ENCODE measurements at regions not wholly inside any gene's neighbourhood (a gene's known extent, or its start where the extent isn't known, plus 50 kb on each side); places are given as distances from the start of the nearest gene placed in this dataset.

- no peak for DNase-seq
Measured at GRCh38 chr17:71315568-71315967, 805.3 kb upstream of the SOX9 start.

DNA sequence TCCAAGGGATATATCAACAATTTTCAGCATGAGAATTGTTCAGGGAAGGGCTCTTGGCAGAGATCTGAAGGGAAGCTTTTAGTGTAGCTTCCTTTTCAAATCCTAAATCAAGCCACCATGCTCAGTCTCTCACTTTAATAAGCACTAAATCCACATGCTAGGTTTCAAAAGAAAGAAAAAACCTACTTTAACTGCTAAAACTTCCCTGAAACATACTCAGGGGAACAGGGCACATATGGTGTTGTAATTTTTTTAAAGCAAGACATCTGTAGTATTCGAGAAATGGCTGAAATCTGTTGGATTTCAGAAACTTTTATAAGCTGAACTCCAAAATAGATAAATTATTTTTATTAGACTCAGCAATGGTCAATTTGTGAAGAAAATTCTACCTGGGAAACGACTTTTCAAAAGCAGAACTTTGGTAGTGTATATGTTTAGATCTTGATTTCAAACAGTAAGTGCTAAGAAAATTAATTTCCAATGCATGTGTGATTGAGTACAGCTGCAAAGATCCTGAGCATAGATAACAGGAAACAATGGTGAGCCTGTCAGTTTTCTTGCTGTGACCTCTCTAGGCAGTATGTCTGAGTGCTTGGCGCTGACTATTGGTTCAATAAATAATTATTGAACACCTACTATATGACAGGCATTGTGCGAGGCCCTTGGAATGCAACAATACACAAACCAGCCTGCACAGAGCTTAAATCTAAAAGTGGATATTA is 804.5 kb upstream of the SOX9 start:
- no peak for DNase-seq

DNA sequence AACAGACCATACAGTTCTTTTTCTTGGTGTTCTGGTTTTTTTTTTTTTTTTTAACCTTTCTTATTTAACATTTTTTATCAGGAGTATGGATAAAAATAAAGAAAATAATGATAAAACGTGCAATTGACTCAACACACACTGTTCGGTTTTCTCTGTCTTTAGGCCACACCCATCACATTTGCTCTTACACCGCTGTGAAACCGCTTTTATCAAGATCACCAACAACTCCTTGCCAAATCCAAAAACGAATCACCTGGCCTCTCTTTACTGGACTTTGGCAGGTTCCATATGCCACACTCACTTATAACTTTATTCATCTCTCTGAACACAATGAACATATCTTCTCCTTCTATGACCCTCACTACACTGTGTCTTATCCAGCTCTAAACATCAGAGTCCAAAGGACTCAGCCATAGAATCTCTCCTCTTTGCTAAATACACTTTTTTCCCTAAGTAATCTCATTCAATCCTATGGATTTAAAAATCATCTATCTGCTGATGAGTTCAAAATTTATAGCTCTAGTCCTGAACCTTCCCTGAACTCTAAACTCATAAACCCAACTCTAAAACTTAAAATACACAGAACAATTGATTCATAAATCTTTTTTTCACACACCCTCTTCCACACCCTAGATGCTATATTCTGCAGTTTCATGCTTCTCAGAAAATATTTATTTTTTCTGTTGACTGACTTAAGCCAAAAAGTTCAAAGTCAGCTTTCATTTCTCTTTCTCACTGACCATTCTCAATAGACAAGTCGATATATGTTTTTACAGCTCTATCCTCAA is 800.6 kb upstream of the SOX9 start:
- DNase-seq = no peak

GRCh38 chr17:71325117-71325516 is 795.7 kb upstream of the SOX9 start:
- DNase-seq = no peak

DNA sequence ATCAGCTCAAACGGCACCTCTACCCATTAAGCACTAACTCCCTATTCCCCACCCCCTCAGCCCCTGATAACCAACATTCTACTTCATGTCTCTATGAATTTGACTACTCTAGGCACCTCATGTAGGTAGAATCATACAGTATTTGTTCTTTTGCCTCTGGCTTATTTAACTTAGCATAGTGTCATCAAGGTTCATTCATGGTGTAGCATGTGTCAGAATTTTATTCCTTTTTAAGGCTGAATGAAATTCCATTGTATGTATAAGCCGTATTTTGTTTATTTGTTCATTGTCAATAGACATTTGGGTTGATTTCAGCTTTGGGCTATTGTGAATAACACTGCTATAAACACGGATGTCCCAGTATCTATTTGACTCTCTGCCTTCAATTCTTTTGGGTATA is 794.9 kb upstream of the SOX9 start:
- no peak for DNase-seq

- DNase-seq = no peak
Measured at GRCh38 chr17:71327376-71328059, 793.3 kb upstream of the SOX9 start.

GRCh38 chr17:71329310-71330098 is 791.3 kb upstream of the SOX9 start:
- DNase-seq = peak; percentile 28

DNA sequence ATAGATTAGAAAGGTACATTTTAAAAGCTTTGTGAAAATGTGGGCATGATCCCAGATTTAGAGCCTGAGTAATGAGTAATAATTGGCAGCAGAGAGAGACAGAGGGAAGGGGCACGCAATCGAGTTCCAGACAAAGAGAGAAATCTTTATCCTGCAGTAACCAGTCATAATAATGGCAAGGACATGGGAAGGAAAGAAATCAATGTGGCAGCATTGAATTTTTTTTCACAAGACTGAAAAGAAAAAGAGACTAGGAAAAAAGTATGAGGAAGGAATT is 790.8 kb upstream of the SOX9 start:
- no peak for DNase-seq

DNA sequence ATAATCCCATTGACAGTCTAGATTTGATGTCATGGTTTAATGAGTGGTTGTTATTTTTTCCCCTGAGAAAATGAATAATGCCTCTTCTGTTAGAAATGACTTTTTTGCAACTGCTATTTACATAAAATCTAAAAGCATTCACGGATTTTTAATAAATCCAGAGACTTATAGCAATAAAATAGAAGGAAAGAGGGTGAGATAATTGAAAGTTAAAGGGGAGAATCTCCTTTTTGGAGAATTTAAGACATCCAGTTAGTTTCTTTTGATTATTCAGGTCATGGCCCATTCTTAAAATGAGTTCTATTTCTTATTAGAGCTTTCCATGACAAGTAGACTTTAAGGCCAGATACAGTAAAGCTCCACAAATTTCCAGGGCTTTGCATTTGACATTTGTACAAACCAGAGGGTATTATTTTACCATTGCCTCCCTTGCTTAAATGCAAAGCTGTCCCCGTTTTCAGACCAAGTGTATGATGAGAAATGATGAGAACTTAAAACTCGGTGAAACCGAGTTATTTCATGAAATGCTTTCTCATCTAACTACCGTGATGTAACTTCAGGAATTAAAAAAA is 789.0 kb upstream of the SOX9 start:
- no peak for DNase-seq

GRCh38 chr17:71334048-71334751 is 786.6 kb upstream of the SOX9 start:
- no peak for DNase-seq

- no peak for DNase-seq
Measured at GRCh38 chr17:71335212-71335611, 785.6 kb upstream of the SOX9 start.

DNA sequence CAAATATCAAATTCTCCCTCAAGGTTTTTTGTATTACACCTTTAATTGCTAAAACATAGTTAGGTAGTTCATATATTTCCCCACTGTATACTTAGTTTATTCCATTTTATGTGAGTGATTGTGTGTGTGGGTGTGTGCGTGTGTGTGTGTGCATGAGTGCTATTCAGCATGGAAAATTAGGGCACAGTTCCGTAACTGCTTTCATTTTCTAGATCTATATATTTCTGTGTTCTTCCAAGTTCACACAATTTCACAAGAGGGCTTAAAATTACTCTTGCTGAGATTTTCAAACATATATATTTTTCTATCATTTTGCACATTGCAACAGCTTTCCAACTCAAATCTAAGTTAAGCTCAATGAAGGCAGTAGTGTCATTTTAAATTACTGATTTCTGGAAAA is 782.9 kb upstream of the SOX9 start:
- DNase-seq = no peak

DNA sequence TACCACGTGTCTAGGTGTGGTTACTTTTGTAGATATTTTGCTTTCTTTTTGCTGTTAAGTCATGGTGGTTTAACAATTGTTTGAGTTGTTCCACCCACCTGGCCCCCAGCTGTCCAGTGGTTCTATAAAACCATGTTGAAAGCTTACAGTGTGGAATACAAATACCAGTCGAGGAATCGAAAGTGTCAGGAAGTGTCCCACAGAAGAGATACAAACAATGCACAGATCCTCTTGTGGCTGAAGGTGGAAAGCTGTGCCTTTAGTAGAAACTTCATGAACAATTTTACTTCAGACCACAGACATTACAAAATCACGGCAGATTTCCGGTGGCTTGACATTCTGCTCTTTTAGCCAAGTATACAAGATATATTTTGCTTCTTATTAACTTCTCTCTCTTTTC is 782.4 kb upstream of the SOX9 start:
- no peak for DNase-seq

DNA sequence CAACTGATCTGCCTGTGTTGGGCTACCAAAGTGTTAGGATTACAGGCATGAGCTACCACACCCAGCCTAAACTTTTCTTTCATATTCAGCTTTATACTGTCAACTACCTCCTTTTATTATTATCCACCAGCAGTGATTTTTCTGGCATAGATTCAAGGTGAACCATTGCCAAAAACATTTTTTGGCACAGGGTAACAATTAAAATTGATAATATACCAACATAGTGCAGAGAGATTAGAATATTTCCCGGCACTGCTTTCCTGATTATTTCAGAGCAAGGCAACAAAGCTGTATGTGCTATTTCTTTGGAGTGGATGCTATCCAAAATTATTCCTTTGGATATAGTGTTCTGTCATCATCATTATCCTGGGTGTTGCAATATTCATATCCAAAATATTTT is 781.6 kb upstream of the SOX9 start:
- no peak for DNase-seq

DNA sequence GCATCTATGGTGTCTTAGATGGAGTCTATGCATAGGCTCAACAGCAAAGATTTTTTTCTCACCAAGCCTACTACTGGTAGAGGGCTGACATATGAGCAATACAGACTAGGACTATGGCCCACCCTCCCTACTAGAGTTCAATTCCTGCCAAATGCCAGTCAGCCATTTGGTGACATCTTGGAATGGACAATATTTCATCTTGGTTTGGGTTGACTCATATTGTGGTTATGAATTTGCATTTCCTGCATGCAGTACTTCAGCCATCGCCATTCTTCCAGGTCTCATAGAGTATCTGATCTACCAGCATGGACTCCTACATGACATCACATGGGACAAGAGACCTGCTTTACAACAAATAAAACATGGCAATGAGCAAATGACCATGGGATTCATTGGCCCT is 778.1 kb upstream of the SOX9 start:
- DNase-seq = no peak

DNA sequence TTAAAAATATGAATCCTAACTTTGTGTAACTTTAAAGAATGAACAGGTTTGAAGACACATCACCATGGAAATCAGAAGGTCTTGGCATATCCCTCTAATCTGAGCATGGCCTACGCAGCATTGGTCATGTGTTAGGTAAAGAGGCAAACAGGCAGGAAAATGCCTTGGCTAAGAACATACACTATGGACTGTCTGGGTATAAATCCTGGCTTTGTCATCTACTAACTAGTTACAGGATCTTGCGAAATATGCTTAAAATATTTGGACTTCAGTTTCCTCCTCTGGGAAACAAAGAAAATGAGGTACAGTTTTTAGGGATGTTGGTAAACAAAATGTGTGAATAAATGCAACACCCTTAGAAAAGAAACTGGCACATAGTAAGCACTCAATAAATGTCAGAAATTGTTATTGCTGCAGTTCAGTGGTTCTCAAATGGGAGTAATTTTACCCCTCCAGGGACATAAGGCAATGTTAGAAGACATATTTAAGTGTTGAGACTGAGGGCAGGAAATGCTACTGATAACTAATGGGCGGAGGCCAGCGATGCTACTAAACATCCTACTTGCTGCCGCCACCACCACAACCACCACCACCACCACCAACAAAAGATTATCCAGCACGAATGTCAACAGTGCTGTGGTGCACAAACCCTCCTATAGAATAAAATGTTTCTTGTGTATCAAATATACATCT is 770.8 kb upstream of the SOX9 start:
- DNase-seq = no peak

- no peak for DNase-seq
Measured at GRCh38 chr17:71360301-71360700, 760.5 kb upstream of the SOX9 start.

- DNase-seq = no peak
Measured at GRCh38 chr17:71361656-71362450, 759.0 kb upstream of the SOX9 start.

DNA sequence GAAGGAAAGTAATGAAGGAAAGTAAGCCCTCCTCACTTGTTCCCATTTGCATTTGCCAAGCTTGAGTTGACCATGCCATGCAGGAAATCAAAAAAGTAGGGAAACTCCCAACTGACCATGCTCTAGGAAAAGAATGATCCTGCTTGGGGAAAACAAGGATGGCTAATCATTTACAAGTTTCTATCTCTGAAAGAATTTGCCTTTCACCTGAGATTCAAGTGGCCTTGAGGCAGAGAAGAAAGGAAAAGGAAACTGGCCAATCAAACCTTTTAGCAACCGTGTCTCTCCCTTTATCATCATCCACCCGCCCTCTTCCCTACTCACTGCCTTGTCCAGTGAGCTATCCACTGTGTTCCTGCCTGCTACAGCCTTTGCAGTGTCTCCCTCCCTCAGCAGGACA is 757.2 kb upstream of the SOX9 start:
- DNase-seq = no peak

- no peak for DNase-seq
Measured at GRCh38 chr17:71371809-71372208, 749.0 kb upstream of the SOX9 start.

DNA sequence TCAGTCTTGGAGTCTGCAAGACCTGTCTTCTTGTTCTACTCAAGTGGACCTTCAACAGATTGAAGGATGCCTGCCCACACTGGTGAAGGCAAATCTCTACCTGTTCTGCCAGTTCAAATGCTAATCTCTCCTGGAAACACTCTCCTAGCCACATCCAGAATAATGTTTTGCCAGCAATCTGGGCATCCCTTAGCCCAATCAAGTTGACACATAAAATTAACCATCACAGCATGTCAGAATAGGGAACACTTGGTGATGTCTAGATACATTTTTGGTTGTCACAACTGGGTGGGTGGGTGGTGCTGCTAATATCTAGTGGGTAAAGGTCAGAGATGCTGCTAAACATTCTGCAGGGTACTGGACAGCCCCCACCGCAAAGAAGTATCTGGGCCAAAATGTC is 744.9 kb upstream of the SOX9 start:
- DNase-seq = no peak

Data from NCI-H2227 treated with DMSO at 0.1 percent for 48 hours (cell line).